ENCODE measurements at regions not wholly inside any gene's neighbourhood (a gene's known extent, or its start where the extent isn't known, plus 50 kb on each side); places are given as distances from the start of the nearest gene placed in this dataset.

DNA sequence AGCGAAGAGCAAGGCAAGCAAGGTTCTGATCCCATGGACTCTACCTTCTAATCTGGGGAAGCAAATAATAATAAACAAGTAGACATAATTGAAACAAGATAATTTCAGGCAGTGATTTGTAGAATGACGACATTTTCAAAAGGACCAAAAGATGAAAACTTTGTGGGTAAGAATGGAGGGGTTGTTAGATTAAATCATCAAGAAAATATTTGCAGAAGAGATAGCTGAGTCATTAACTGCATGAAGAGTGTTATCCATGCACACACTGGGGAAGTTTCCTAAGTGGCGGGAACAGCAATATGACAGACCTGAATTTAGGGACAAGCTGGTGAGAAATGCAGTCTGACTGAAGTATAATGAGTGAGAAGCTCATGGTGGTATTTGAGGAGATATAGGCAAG lies 583.1 kb upstream of the RGS18 start:
- Histone ChIP-seq H3K27me3 (ENCODE audit: insufficient read depth, low read length) (no peaks in the 10 kb centered on the region), H3K4me3 (ENCODE audit: insufficient read depth, low read depth, low read length) (no peak overlapping the region), H3K4me2 (ENCODE audit: low read length) (peak overlapping the region; percentile 7), H3K9me3 (ENCODE audit: insufficient read depth, low read depth, low read length) (no peaks in the 10 kb centered on the region), H3K4me1 (ENCODE audit: insufficient read depth, low read length) (peaks cover 2% of the 10 kb centered on the region), H3K27ac (ENCODE audit: low read depth, low read length) (no peak overlapping the region), H4K20me1 (ENCODE audit: insufficient read depth, low read length) (no peaks in the 10 kb centered on the region), H3K79me2 (ENCODE audit: insufficient read depth, low read length) (no peaks in the 10 kb centered on the region), H3K9ac (ENCODE audit: low read length) (no peak overlapping the region), H3K36me3 (ENCODE audit: insufficient read depth, low read length) (no peaks in the 10 kb centered on the region), H2AFZ (ENCODE audit: low read depth, low read length) (no peak overlapping the region)
- peak overlapping the region; percentile 16 for H3K27ac Mint-ChIP-seq (ENCODE audit: unreplicated experiment)
- no peaks in the 10 kb centered on the region for H3K36me3 Mint-ChIP-seq (ENCODE audit: low read depth, unreplicated experiment)
- no peak for TF ChIP-seq EZH2 (IDR thresholded peaks at IDR 0.05; ENCODE audit: insufficient read depth, low read length)
- TF ChIP-seq, protein P1, sequence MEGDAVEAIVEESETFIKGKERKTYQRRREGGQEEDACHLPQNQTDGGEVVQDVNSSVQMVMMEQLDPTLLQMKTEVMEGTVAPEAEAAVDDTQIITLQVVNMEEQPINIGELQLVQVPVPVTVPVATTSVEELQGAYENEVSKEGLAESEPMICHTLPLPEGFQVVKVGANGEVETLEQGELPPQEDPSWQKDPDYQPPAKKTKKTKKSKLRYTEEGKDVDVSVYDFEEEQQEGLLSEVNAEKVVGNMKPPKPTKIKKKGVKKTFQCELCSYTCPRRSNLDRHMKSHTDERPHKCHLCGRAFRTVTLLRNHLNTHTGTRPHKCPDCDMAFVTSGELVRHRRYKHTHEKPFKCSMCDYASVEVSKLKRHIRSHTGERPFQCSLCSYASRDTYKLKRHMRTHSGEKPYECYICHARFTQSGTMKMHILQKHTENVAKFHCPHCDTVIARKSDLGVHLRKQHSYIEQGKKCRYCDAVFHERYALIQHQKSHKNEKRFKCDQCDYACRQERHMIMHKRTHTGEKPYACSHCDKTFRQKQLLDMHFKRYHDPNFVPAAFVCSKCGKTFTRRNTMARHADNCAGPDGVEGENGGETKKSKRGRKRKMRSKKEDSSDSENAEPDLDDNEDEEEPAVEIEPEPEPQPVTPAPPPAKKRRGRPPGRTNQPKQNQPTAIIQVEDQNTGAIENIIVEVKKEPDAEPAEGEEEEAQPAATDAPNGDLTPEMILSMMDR (IDR thresholded peaks at IDR 0.05; ENCODE audit: insufficient read depth, low read depth, low read length) = no peak
- DNase-seq (ENCODE audit: low read depth) (peak; percentile 25), FAIRE-seq (no peak)
- H3K4me3 Mint-ChIP-seq (ENCODE audit: unreplicated experiment) = no peak overlapping the region
- H3K4me1 Mint-ChIP-seq (ENCODE audit: low read depth, unreplicated experiment) = peaks cover 10% of the 10 kb centered on the region
- no peaks in the 10 kb centered on the region for H3K9me3 Mint-ChIP-seq (ENCODE audit: unreplicated experiment)
- no peaks in the 10 kb centered on the region for H3K27me3 Mint-ChIP-seq (ENCODE audit: low read depth, unreplicated experiment)

DNA sequence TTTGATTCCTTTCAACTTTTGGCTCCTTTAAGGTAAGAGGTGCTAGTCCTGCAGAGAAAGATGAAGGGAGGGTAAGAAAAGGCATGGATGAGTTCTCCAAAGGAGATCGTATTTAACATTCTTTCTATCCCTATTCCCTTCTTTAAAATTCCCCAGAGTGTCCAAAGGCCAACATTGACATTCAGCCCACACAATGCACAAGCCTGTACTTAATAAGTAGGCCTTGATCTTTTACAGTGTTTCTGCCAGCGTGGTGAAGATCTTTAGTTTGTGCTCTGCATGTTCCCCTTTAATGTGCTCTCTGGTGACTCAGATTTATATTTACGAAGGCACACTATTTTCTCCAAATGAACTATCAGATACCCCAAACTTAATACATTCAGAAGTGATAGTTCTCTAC lies 582.5 kb upstream of the RGS18 start:
- no peak overlapping the region for H2AFZ ChIP-seq (ENCODE audit: low read depth, low read length)
- no peak for FAIRE-seq
- H3K4me3 Mint-ChIP-seq (ENCODE audit: unreplicated experiment) = no peak overlapping the region

DNA sequence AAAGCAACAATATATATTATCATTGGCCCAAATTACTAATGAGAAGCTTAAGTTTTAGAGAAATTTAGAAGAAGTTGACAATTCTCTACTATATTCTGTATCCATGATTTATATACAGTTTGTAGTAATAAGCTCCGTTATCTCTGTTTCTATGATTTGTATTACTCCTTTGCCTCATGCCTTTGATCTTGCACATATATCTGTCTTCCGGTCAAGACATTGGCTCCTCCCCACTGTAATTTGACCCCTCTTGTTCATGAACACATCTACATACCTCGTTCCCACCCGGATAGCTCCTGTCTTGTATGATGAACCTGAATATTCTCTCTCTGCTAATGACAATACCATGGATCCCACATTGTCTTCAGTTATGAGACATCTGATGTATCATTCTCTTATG lies 581.0 kb upstream of the RGS18 start:
- Histone ChIP-seq H3K9ac (ENCODE audit: low read length) (no peak overlapping the region), H4K20me1 (ENCODE audit: insufficient read depth, low read length) (no peaks in the 10 kb centered on the region), H3K4me1 (ENCODE audit: insufficient read depth, low read length) (peaks cover 2% of the 10 kb centered on the region), H3K4me3 (ENCODE audit: insufficient read depth, low read depth, low read length) (no peak overlapping the region), H3K79me2 (ENCODE audit: insufficient read depth, low read length) (no peaks in the 10 kb centered on the region), H3K9me3 (ENCODE audit: insufficient read depth, low read depth, low read length) (no peaks in the 10 kb centered on the region), H2AFZ (ENCODE audit: low read depth, low read length) (no peak overlapping the region), H3K27ac (ENCODE audit: low read depth, low read length) (no peak overlapping the region), H3K36me3 (ENCODE audit: insufficient read depth, low read length) (no peaks in the 10 kb centered on the region), H3K27me3 (ENCODE audit: insufficient read depth, low read length) (no peaks in the 10 kb centered on the region), H3K4me2 (ENCODE audit: low read length) (no peak overlapping the region)
- Mint-ChIP-seq H3K27me3 (ENCODE audit: low read depth, unreplicated experiment) (no peaks in the 10 kb centered on the region), H3K9me3 (ENCODE audit: unreplicated experiment) (no peaks in the 10 kb centered on the region), H3K4me1 (ENCODE audit: low read depth, unreplicated experiment) (peaks cover 10% of the 10 kb centered on the region), H3K4me3 (ENCODE audit: unreplicated experiment) (no peak overlapping the region), H3K27ac (ENCODE audit: unreplicated experiment) (no peak overlapping the region), H3K36me3 (ENCODE audit: low read depth, unreplicated experiment) (no peaks in the 10 kb centered on the region)
- FAIRE-seq (no peak), DNase-seq (ENCODE audit: low read depth) (no peak)
- TF ChIP-seq, protein P1 (IDR thresholded peaks at IDR 0.05; ENCODE audit: insufficient read depth, low read depth, low read length) = no peak
- no peak for TF ChIP-seq EZH2 (IDR thresholded peaks at IDR 0.05; ENCODE audit: insufficient read depth, low read length)

More for the DNA sequence above, 582.5 kb upstream of the RGS18 start:
- DNase-seq (ENCODE audit: low read depth) = no peak
- Histone ChIP-seq H3K27ac (ENCODE audit: low read depth, low read length) (no peak overlapping the region), H3K9me3 (ENCODE audit: insufficient read depth, low read depth, low read length) (no peaks in the 10 kb centered on the region), H3K79me2 (ENCODE audit: insufficient read depth, low read length) (no peaks in the 10 kb centered on the region), H3K9ac (ENCODE audit: low read length) (no peak overlapping the region), H3K36me3 (ENCODE audit: insufficient read depth, low read length) (no peaks in the 10 kb centered on the region), H3K27me3 (ENCODE audit: insufficient read depth, low read length) (no peaks in the 10 kb centered on the region), H3K4me1 (ENCODE audit: insufficient read depth, low read length) (peaks cover 2% of the 10 kb centered on the region), H4K20me1 (ENCODE audit: insufficient read depth, low read length) (no peaks in the 10 kb centered on the region), H3K4me3 (ENCODE audit: insufficient read depth, low read depth, low read length) (no peak overlapping the region), H3K4me2 (ENCODE audit: low read length) (no peak overlapping the region)
- Mint-ChIP-seq H3K4me1 (ENCODE audit: low read depth, unreplicated experiment) (peaks cover 10% of the 10 kb centered on the region), H3K27me3 (ENCODE audit: low read depth, unreplicated experiment) (no peaks in the 10 kb centered on the region), H3K9me3 (ENCODE audit: unreplicated experiment) (no peaks in the 10 kb centered on the region), H3K27ac (ENCODE audit: unreplicated experiment) (no peak overlapping the region), H3K36me3 (ENCODE audit: low read depth, unreplicated experiment) (no peaks in the 10 kb centered on the region)
- TF ChIP-seq EZH2 (IDR thresholded peaks at IDR 0.05; ENCODE audit: insufficient read depth, low read length) = no peak
- TF ChIP-seq, protein P1 (IDR thresholded peaks at IDR 0.05; ENCODE audit: insufficient read depth, low read depth, low read length) = no peak
